ENCODE measurements at regions not wholly inside any gene's neighbourhood (a gene's known extent, or its start where the extent isn't known, plus 50 kb on each side); places are given as distances from the start of the nearest gene placed in this dataset.

GRCh38 chr1:229832695-229833094 is 206.6 kb downstream of the URB2 start:
- no peaks in the 10 kb centered on the region for H3K27me3 ChIP-seq (ENCODE audit: control insufficient read depth, extremely low read depth, insufficient read depth, low read length)
- no peaks in the 10 kb centered on the region for H3K4me1 ChIP-seq (ENCODE audit: control insufficient read depth, extremely low read depth, insufficient read depth, low read length)
- H3K9me3 ChIP-seq (ENCODE audit: control insufficient read depth, low read depth, low read length), result no peaks in the 10 kb centered on the region
- H3K9ac ChIP-seq (ENCODE audit: control insufficient read depth, extremely low read depth, insufficient read depth, low read length), result no peak overlapping the region
- no peak overlapping the region for H3K4me2 ChIP-seq (ENCODE audit: control insufficient read depth, extremely low read depth, insufficient read depth, low read depth, low read length)
- no peak overlapping the region for H3K4me3 ChIP-seq (ENCODE audit: control insufficient read depth in 2 of 3, extremely low read depth in 1 of 3, insufficient read depth in 2 of 3, low read depth in 1 of 3, low read length in 3 of 3)
- no peaks in the 10 kb centered on the region for H3K79me2 ChIP-seq (ENCODE audit: control insufficient read depth, insufficient read depth, low read length)
- no peak for TF ChIP-seq EZH2 (IDR thresholded peaks at IDR 0.05; ENCODE audit: low read length)
- TF ChIP-seq, protein P1, sequence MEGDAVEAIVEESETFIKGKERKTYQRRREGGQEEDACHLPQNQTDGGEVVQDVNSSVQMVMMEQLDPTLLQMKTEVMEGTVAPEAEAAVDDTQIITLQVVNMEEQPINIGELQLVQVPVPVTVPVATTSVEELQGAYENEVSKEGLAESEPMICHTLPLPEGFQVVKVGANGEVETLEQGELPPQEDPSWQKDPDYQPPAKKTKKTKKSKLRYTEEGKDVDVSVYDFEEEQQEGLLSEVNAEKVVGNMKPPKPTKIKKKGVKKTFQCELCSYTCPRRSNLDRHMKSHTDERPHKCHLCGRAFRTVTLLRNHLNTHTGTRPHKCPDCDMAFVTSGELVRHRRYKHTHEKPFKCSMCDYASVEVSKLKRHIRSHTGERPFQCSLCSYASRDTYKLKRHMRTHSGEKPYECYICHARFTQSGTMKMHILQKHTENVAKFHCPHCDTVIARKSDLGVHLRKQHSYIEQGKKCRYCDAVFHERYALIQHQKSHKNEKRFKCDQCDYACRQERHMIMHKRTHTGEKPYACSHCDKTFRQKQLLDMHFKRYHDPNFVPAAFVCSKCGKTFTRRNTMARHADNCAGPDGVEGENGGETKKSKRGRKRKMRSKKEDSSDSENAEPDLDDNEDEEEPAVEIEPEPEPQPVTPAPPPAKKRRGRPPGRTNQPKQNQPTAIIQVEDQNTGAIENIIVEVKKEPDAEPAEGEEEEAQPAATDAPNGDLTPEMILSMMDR (optimal IDR thresholded peaks at IDR 0.05 in 1 of 3, IDR thresholded peaks at IDR 0.05 in 1 of 3, conservative IDR thresholded peaks at IDR 0.05 in 1 of 3; ENCODE audit: extremely low read depth in 1 of 3, insufficient read depth in 2 of 3, low read length in 3 of 3), result no peak
- no peaks in the 10 kb centered on the region for H4K20me1 ChIP-seq (ENCODE audit: control insufficient read depth, extremely low read depth, insufficient read depth, low read length)
- H3K9me1 ChIP-seq (ENCODE audit: control insufficient read depth, extremely low read depth, insufficient read depth, low read length), result no peaks in the 10 kb centered on the region
- H3K36me3 ChIP-seq (ENCODE audit: control insufficient read depth in 2 of 2, extremely low read depth in 1 of 2, insufficient read depth in 2 of 2, low read length in 2 of 2), result no peaks in the 10 kb centered on the region
- dilution Hi-C loops (cut with MboI; ENCODE audit: extremely low pct_ligation_motif_present, low sequenced_read_pairs), result no loop called here
- FAIRE-seq (no peak), DNase-seq (ENCODE audit: low read depth, low spot score) (no peak)
- no peak overlapping the region for H3K27ac ChIP-seq (ENCODE audit: control insufficient read depth, insufficient read depth, low read length)
- H2AFZ ChIP-seq (ENCODE audit: control insufficient read depth, low read length), result no peak overlapping the region

DNA sequence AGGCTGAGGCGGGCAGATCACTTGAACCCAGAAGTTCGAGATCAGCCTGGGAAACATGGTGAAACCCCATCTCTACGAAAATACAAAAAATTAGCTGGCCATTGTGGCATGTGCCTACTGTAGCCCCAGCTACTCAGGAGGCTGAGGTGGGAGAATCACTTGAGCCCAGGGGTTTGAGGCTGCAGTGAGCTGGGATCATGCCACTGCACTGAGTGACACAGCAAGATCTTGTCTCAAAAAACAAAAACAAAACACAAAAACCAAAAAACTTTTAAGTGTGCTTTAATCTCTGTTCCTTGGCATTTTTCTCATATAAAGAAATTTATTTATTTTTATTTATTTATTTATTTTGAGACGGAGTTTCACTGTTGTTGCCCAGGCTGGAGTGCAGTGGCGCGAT is 208.2 kb downstream of the URB2 start:
- H3K79me2 ChIP-seq (ENCODE audit: control insufficient read depth, insufficient read depth, low read length), result no peaks in the 10 kb centered on the region
- H3K4me3 ChIP-seq (ENCODE audit: control insufficient read depth in 2 of 3, extremely low read depth in 1 of 3, insufficient read depth in 2 of 3, low read depth in 1 of 3, low read length in 3 of 3), result no peak overlapping the region
- H3K9ac ChIP-seq (ENCODE audit: control insufficient read depth, extremely low read depth, insufficient read depth, low read length), result no peak overlapping the region
- dilution Hi-C loops (cut with MboI; ENCODE audit: extremely low pct_ligation_motif_present, low sequenced_read_pairs), result no loop called here
- DNase-seq (ENCODE audit: low read depth, low spot score), result no peak
- no peak overlapping the region for H3K27ac ChIP-seq (ENCODE audit: control insufficient read depth, insufficient read depth, low read length)
- H3K4me1 ChIP-seq (ENCODE audit: control insufficient read depth, extremely low read depth, insufficient read depth, low read length), result no peaks in the 10 kb centered on the region
- H2AFZ ChIP-seq (ENCODE audit: control insufficient read depth, low read length), result no peak overlapping the region
- no peaks in the 10 kb centered on the region for H3K27me3 ChIP-seq (ENCODE audit: control insufficient read depth, extremely low read depth, insufficient read depth, low read length)
- H3K36me3 ChIP-seq (ENCODE audit: control insufficient read depth in 2 of 2, extremely low read depth in 1 of 2, insufficient read depth in 2 of 2, low read length in 2 of 2), result no peaks in the 10 kb centered on the region
- no peak for TF ChIP-seq EZH2 (IDR thresholded peaks at IDR 0.05; ENCODE audit: low read length)
- TF ChIP-seq, protein P1 (optimal IDR thresholded peaks at IDR 0.05 in 1 of 3, IDR thresholded peaks at IDR 0.05 in 1 of 3, conservative IDR thresholded peaks at IDR 0.05 in 1 of 3; ENCODE audit: extremely low read depth in 1 of 3, insufficient read depth in 2 of 3, low read length in 3 of 3), result no peak
- H3K4me2 ChIP-seq (ENCODE audit: control insufficient read depth, extremely low read depth, insufficient read depth, low read depth, low read length), result no peak overlapping the region
- H4K20me1 ChIP-seq (ENCODE audit: control insufficient read depth, extremely low read depth, insufficient read depth, low read length), result no peaks in the 10 kb centered on the region
- no peaks in the 10 kb centered on the region for H3K9me1 ChIP-seq (ENCODE audit: control insufficient read depth, extremely low read depth, insufficient read depth, low read length)
- no peak for FAIRE-seq
- H3K9me3 ChIP-seq (ENCODE audit: control insufficient read depth, low read depth, low read length), result no peaks in the 10 kb centered on the region

Data from keratinocyte (primary cell).